CD4-positive, CD25-positive, alpha-beta regulatory T cell (primary cell): ENCODE measurements at regions not wholly inside any gene's neighbourhood (a gene's known extent, or its start where the extent isn't known, plus 50 kb on each side); places are given as distances from the start of the nearest gene placed in this dataset.

Experiments
- ATAC-seq, 2 donors: fragments of 150-1000 bp; cut with Tn5 transposase; one replicate each; pipeline ENCODE4 v1.10.0; 2021; ENCODE audit warnings: low read depth in 2 of 2, moderate number of reproducible peaks in 2 of 2, moderate library complexity in 1 of 2
- DNase-seq, 3 donors: peaks; one replicate each; pipeline versions ENCODE4 v3.0.0 to v3.0.0-alpha.2; 2012 to 2022; ENCODE audit warnings: mixed read lengths in 1 of 3
- H3K27ac ChIP-seq: one replicate; pipeline ENCODE4 v1.7.0; 2013; ENCODE audit warnings: mild to moderate bottlenecking, low read length; ENCODE audit not compliant: insufficient read depth, poor library complexity, severe bottlenecking
- H3K27me3 ChIP-seq: one replicate; pipeline ENCODE4 v1.7.0; 2013; ENCODE audit warnings: low read length; ENCODE audit not compliant: control insufficient read depth, insufficient read depth
- H3K36me3 ChIP-seq: one replicate; pipeline ENCODE4 v1.7.0; 2013; ENCODE audit warnings: mild to moderate bottlenecking, low read length, moderate library complexity; ENCODE audit not compliant: control insufficient read depth, insufficient read depth
- H3K4me1 ChIP-seq: 2 replicates; pipeline ENCODE4 v1.7.0; 2013; ENCODE audit warnings: mild to moderate bottlenecking, low read length; ENCODE audit not compliant: insufficient read depth, control insufficient read depth, poor library complexity, severe bottlenecking
- H3K4me3 ChIP-seq: one replicate; pipeline ENCODE4 v1.7.0; 2013; ENCODE audit warnings: low read depth, mild to moderate bottlenecking, low read length, moderate library complexity
- H3K9me3 ChIP-seq, 2 experiments: 1 replicate in 1 of 2; 2 replicates in 1 of 2; pipeline ENCODE4 v1.7.0; 2013; ENCODE audit warnings: low read length in 2 of 2, mild to moderate bottlenecking in 1 of 2, moderate library complexity in 1 of 2; ENCODE audit not compliant: control insufficient read depth in 2 of 2
- H3K27ac Mint-ChIP-seq, 3 donors: one replicate each; pipeline ENCODE4 v1.8.0; 2020 to 2022; ENCODE audit warnings: mild to moderate bottlenecking in 3 of 3, mixed read lengths in 3 of 3, moderate library complexity in 2 of 3
- H3K27me3 Mint-ChIP-seq: one replicate; pipeline ENCODE4 v1.8.0; 2022; ENCODE audit warnings: mild to moderate bottlenecking, mixed read lengths
- H3K36me3 Mint-ChIP-seq: one replicate; pipeline ENCODE4 v1.8.0; 2020; ENCODE audit warnings: mixed read lengths
- H3K4me1 Mint-ChIP-seq, 4 donors: one replicate each; pipeline ENCODE4 v1.8.0; 2020 to 2022; ENCODE audit warnings: mixed read lengths in 4 of 4, mild to moderate bottlenecking in 1 of 4
- H3K4me3 Mint-ChIP-seq, 4 donors: one replicate each; pipeline ENCODE4 v1.8.0; 2020 to 2022; ENCODE audit warnings: mild to moderate bottlenecking in 4 of 4, mixed read lengths in 4 of 4, moderate library complexity in 3 of 4
- H3K9me3 Mint-ChIP-seq, 7 donors: one replicate each; pipeline ENCODE4 v1.8.0; 2020 to 2022; ENCODE audit warnings: mixed read lengths in 7 of 7, mild to moderate bottlenecking in 3 of 7, moderate library complexity in 2 of 7

- no peak overlapping the region for H3K4me3 ChIP-seq
- no peaks in the 10 kb centered on the region for H3K27me3 Mint-ChIP-seq
- H3K27ac Mint-ChIP-seq = peak overlapping the region in 1 of 3 donors; percentile 12
- H3K4me1 Mint-ChIP-seq = peaks cover 0 to 4% (median 0%) of the 10 kb centered on the region in 4 donors
- no peaks in the 10 kb centered on the region for H3K36me3 Mint-ChIP-seq
- H3K9me3 Mint-ChIP-seq = peaks cover 0 to 10% (median 1%) of the 10 kb centered on the region in 7 donors
- DNase-seq (peak in 1 of 3 donors; percentile 6), ATAC-seq (no peak)
- peak overlapping the region in 1 of 4 donors; percentile 10 for H3K4me3 Mint-ChIP-seq
- H3K36me3 ChIP-seq = no peaks in the 10 kb centered on the region
- H3K9me3 ChIP-seq = no peaks in the 10 kb centered on the region
- no peaks in the 10 kb centered on the region for H3K4me1 ChIP-seq
- no peaks in the 10 kb centered on the region for H3K27me3 ChIP-seq
- no peak overlapping the region for H3K27ac ChIP-seq
Measured at GRCh38 chr3:22977650-22978289, 225.4 kb upstream of the UBE2E2 start.

- Mint-ChIP-seq H3K27me3 (no peaks in the 10 kb centered on the region), H3K4me3 (no peak overlapping the region), H3K4me1 (peaks cover 0 to 4% (median 0%) of the 10 kb centered on the region in 4 donors), H3K9me3 (peaks cover 0 to 6% (median 2%) of the 10 kb centered on the region in 7 donors), H3K36me3 (no peaks in the 10 kb centered on the region), H3K27ac (no peak overlapping the region)
- H3K4me1 ChIP-seq = no peaks in the 10 kb centered on the region
- no peaks in the 10 kb centered on the region for H3K36me3 ChIP-seq
- no peak overlapping the region for H3K27ac ChIP-seq
- H3K4me3 ChIP-seq = no peak overlapping the region
- H3K27me3 ChIP-seq = no peaks in the 10 kb centered on the region
- H3K9me3 ChIP-seq = no peaks in the 10 kb centered on the region
- no peak for DNase-seq
- no peak for ATAC-seq
Measured at GRCh38 chr3:22979581-22979980, 223.5 kb upstream of the UBE2E2 start.

- no peaks in the 10 kb centered on the region for H3K27me3 ChIP-seq
- H3K27ac ChIP-seq = no peak overlapping the region
- no peaks in the 10 kb centered on the region for H3K4me1 ChIP-seq
- no peaks in the 10 kb centered on the region for H3K9me3 ChIP-seq
- no peak for DNase-seq
- H3K27me3 Mint-ChIP-seq = no peaks in the 10 kb centered on the region
- no peak overlapping the region for H3K27ac Mint-ChIP-seq
- H3K4me3 ChIP-seq = no peak overlapping the region
- no peaks in the 10 kb centered on the region for H3K36me3 Mint-ChIP-seq
- no peak overlapping the region for H3K4me3 Mint-ChIP-seq
- H3K36me3 ChIP-seq = no peaks in the 10 kb centered on the region
- no peak for ATAC-seq
- peaks cover 1 to 7% (median 4%) of the 10 kb centered on the region in 7 donors for H3K9me3 Mint-ChIP-seq
- H3K4me1 Mint-ChIP-seq = peaks cover 0 to 4% (median 0%) of the 10 kb centered on the region in 4 donors
Measured at GRCh38 chr3:22980346-22980745, 222.8 kb upstream of the UBE2E2 start.

GRCh38 chr3:22981166-22981565 lies 222.0 kb upstream of the UBE2E2 start:
- no peak for ATAC-seq
- Mint-ChIP-seq H3K36me3 (no peaks in the 10 kb centered on the region), H3K9me3 (peaks cover 1 to 10% (median 4%) of the 10 kb centered on the region in 7 donors), H3K4me1 (peaks cover 0 to 4% (median 0%) of the 10 kb centered on the region in 4 donors), H3K4me3 (no peak overlapping the region), H3K27ac (no peak overlapping the region), H3K27me3 (no peaks in the 10 kb centered on the region)
- Histone ChIP-seq H3K4me3 (no peak overlapping the region), H3K27me3 (no peaks in the 10 kb centered on the region), H3K9me3 (no peaks in the 10 kb centered on the region), H3K36me3 (no peaks in the 10 kb centered on the region), H3K27ac (no peak overlapping the region), H3K4me1 (no peaks in the 10 kb centered on the region)
- DNase-seq = no peak

GRCh38 chr3:22981861-22982260 lies 221.3 kb upstream of the UBE2E2 start:
- no peak for ATAC-seq
- H3K4me3 Mint-ChIP-seq = no peak overlapping the region

GRCh38 chr3:22982981-22983587 lies 220.0 kb upstream of the UBE2E2 start:
- no peaks in the 10 kb centered on the region for H3K4me1 ChIP-seq
- Mint-ChIP-seq H3K4me3 (no peak overlapping the region), H3K27ac (no peak overlapping the region), H3K27me3 (no peaks in the 10 kb centered on the region), H3K9me3 (peaks cover 1 to 11% (median 4%) of the 10 kb centered on the region in 7 donors), H3K4me1 (no peaks in the 10 kb centered on the region), H3K36me3 (no peaks in the 10 kb centered on the region)
- no peak overlapping the region for H3K4me3 ChIP-seq
- no peaks in the 10 kb centered on the region for H3K27me3 ChIP-seq
- H3K9me3 ChIP-seq = no peaks in the 10 kb centered on the region
- H3K36me3 ChIP-seq = no peaks in the 10 kb centered on the region
- H3K27ac ChIP-seq = no peak overlapping the region
- DNase-seq (no peak), ATAC-seq (no peak)

More at GRCh38 chr3:22981861-22982260, 221.3 kb upstream of the UBE2E2 start:
- Mint-ChIP-seq H3K27ac (no peak overlapping the region), H3K4me1 (peaks cover 0 to 4% (median 0%) of the 10 kb centered on the region in 4 donors), H3K9me3 (peaks cover 1 to 11% (median 4%) of the 10 kb centered on the region in 7 donors), H3K36me3 (no peaks in the 10 kb centered on the region), H3K27me3 (no peaks in the 10 kb centered on the region)
- DNase-seq = no peak
- no peaks in the 10 kb centered on the region for H3K36me3 ChIP-seq
- H3K9me3 ChIP-seq = no peaks in the 10 kb centered on the region
- H3K4me3 ChIP-seq = no peak overlapping the region
- H3K27me3 ChIP-seq = no peaks in the 10 kb centered on the region
- no peak overlapping the region for H3K27ac ChIP-seq
- H3K4me1 ChIP-seq = no peaks in the 10 kb centered on the region

GRCh38 chr3:22986958-22987357 lies 216.2 kb upstream of the UBE2E2 start:
- no peaks in the 10 kb centered on the region for H3K4me1 Mint-ChIP-seq
- H3K27ac Mint-ChIP-seq = no peak overlapping the region
- DNase-seq (no peak), ATAC-seq (no peak)
- H3K9me3 Mint-ChIP-seq = peaks cover 1 to 12% (median 4%) of the 10 kb centered on the region in 7 donors
- H3K27me3 ChIP-seq = no peaks in the 10 kb centered on the region
- H3K4me3 Mint-ChIP-seq = no peak overlapping the region
- H3K4me1 ChIP-seq = no peaks in the 10 kb centered on the region
- no peaks in the 10 kb centered on the region for H3K36me3 Mint-ChIP-seq
- H3K36me3 ChIP-seq = no peaks in the 10 kb centered on the region
- no peak overlapping the region for H3K27ac ChIP-seq
- H3K9me3 ChIP-seq = no peaks in the 10 kb centered on the region
- no peaks in the 10 kb centered on the region for H3K27me3 Mint-ChIP-seq
- H3K4me3 ChIP-seq = no peak overlapping the region

- peaks cover 0 to 11% (median 4%) of the 10 kb centered on the region in 7 donors for H3K9me3 Mint-ChIP-seq
- no peak overlapping the region for H3K27ac ChIP-seq
- no peak for ATAC-seq
Measured at GRCh38 chr3:22988566-22988965, 214.6 kb upstream of the UBE2E2 start.

More at GRCh38 chr3:22988566-22988965, 214.6 kb upstream of the UBE2E2 start:
- no peak overlapping the region for H3K27ac Mint-ChIP-seq
- no peaks in the 10 kb centered on the region for H3K27me3 Mint-ChIP-seq
- H3K4me3 Mint-ChIP-seq = no peak overlapping the region
- H3K4me1 Mint-ChIP-seq = no peaks in the 10 kb centered on the region
- Histone ChIP-seq H3K4me3 (no peak overlapping the region), H3K4me1 (no peaks in the 10 kb centered on the region), H3K9me3 (no peaks in the 10 kb centered on the region), H3K36me3 (no peaks in the 10 kb centered on the region), H3K27me3 (no peaks in the 10 kb centered on the region)
- DNase-seq = no peak
- no peaks in the 10 kb centered on the region for H3K36me3 Mint-ChIP-seq
